KG1 (cell line): ENCODE measurements at regions not wholly inside any gene's neighbourhood (a gene's known extent, or its start where the extent isn't known, plus 50 kb on each side); places are given as distances from the start of the nearest gene placed in this dataset.
"Not testable (repeated sequence)": the region's sequence is repeated elsewhere in the genome, so short reads cannot be mapped to it uniquely, and the experiment has no call there.

Source experiments
- DNase-seq: peaks from one replicate; lab custom pipeline; 2025; lab: John Stamatoyannopoulos, UW

GRCh38 chr4:169894767-169895166 lies 131.4 kb downstream of the MFAP3L start:
- DNase-seq, result not testable (repeated sequence)

DNA sequence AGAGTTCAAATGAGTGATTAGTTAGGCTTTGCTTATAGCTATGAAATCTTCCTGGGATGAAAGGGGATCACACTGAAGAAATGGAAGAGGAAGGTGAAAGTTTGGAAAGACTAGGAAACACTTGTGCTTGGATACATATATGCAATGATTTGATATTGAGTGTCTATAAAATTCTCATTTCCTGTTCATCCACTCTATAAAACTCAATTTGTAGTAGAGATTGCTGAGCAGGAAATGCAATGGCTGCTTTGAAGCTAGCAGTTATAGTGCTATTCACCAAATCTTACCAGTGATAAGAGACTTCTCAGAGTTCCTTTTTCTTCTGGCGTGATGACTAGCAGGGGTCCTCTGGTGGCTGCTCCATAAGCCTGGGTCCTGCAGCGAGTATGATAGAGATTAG lies 128.1 kb upstream of the HPF1 start:
- DNase-seq, result no peak

DNA sequence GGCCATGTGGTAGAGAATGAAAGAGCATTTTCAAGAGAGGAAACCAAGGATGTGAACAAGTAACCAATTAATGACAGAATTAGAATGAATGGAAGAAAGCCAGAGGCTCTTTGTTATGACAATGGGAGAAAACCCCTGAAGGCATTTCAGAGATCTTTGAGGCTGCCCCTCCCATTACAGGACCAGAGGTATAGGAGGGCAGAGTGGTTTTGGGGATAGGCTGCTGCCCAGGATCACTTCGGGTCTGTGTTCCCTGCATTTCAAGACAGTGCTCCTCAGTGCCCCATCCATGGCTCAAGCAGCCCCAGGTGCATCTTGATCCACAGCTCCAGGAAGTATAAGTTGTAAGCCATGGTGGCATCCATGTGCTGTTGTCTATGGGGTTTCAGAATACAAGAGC lies 124.0 kb upstream of the HPF1 start:
- no peak for DNase-seq

- no peak for DNase-seq
Observed at GRCh38 chr4:169870507-169870906, 112.8 kb upstream of the HPF1 start.

DNA sequence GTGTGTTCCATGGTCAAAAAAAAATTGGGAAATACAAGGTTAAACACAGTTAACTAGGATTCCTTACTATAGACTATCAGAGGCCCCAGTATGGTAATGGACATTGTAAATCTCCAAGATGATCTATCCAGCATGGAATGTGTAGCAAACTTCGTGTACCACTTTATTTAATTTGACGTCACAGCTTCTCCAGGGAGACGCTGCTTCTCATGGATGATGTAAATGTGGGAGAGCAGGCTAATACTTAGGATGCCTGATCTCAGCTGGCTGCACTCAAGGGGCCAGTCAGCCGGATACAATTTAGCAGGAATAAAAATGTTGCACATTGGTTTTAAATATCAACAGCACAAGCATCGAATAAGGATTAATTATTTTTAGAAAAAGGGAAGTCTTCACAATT lies 111.7 kb upstream of the HPF1 start:
- no peak for DNase-seq

GRCh38 chr4:169861593-169861992 lies 103.8 kb upstream of the HPF1 start:
- no peak for DNase-seq

DNA sequence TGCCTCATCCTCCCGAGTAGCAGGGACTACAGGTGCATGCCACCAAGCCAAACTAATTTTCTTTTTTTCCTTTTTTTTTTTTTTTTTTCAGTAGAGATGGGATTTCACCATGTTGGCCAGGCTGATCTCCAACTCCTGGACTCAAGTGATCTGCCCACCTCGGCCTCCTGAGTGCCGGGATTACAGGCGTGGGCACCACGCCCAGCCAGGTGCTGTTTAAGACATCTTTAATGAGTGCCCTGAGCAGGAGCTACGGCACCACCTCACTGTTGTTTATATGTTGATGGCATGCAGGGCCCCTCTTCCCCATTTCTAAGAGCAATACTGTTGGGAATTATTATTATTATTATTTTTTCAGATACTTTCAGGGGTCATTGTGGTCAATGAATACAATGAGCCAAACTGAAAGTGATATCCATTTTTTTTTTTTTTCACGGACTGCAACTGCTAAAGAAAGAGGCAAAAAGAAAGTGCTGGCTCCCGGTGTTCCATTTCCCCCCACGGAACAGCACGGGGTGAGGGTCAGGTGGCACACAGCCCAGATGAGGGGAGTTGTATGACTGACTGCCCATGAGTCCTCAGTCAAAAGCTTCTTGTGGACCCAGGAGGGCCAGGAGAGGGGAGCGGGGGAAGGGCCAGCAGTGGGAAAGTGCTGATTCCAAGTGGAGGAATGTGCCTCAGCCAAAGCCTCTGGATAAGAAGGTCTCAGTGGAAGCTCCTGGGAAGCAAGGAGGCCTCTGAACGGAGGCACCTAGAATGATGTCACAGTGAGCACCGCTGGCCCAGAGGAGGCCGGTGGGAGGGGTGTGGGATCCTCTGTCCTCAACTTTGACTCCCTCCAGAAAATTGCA lies 101.8 kb upstream of the HPF1 start:
- DNase-seq, result no peak

DNA sequence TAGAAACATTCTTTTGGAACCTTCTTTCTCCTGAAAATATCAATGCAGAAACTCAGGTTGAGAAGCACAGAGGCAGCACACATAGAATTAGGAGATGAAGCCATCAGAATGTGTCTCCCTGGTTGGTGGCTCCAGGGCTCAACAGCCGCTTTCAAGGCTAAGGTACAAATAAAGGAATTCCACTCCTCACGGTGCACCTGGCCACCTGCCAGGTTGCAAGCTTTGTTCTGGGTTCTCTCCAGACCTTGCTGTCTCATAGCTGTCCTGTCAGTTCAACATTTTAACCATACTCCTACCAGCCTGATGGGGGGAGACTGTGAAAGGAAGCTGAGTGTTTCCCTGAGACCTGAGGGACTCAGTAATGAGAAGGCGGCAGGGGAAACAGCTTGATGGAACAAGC lies 96.3 kb upstream of the HPF1 start:
- no peak for DNase-seq

- no peak for DNase-seq
Observed at GRCh38 chr4:169852481-169852880, 94.7 kb upstream of the HPF1 start.

DNA sequence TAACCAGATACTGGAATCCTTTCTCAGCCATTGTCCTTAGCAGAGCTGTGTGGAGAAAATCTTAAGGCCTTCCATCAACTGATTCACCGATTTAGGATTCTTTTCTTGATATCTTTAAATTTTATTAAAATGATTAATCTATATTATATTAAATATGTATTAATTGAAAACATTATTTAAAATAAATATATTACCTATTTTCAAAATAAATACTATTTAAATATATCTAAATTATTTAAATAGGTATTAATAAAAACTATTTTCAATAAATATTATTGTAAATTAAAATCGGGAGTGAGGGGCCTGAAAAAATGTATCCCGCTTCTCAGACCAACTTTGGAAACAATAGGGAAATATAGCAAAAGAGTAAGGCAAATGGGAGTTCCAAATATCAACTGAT lies 94.0 kb upstream of the HPF1 start:
- DNase-seq, result no peak

DNA sequence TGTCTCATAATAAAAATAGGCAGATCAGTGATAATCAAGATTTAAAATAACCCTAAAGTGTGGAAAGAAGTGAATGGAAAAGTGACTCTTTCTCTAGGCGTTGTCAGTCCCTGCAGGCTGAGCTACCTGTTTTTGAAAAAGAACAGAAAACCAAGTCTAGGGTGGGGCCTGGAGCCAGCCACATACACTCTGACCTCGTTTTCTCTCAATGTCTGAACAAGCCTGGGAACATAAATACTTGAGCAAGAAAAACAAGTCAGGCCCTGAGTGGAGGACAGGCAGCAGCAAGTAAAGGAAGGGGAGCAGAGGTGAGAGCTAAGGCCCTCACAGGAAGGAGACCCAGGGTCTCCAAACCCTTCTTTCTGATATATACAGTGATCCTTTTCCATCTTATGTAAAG lies 91.7 kb upstream of the HPF1 start:
- DNase-seq, result no peak

DNA sequence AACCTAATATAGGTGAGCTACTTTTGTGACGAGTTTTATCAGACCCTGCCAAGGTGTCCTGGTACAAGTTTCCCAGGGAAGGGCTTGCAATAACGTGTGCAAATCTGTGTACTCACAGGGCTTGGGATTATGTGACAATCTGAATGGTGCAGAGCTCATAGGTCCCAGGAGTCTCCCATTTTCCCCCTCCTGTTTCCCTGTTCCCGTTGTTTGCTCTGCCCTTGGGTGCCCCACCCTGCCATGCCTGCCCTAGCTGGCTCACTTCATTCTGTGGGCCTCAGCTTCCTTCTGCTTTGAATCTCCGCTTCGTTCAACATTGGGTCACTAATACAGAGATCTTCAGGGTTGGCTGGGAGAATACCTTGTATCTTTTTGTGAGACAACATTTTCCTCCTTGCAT lies 90.3 kb upstream of the HPF1 start:
- no peak for DNase-seq

DNA sequence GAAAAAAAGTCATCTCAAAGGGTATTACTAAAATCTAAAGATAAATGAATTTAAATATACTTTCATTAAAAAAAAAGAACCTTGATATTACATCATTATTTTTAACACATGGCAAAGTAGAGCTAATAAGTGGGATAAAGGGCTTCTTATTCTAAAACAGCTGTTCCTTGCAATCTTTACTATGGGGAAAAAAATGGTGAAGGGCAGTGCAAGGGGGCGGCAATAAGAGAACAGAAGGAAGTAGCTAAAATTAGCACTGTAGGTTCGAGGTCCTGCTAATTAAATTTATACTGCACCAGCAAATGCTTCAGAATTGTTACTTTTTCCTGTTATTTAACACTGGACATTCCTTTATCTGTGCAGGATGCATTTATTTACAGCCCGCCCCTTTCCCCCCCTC lies 89.4 kb upstream of the HPF1 start:
- DNase-seq, result no peak

DNA sequence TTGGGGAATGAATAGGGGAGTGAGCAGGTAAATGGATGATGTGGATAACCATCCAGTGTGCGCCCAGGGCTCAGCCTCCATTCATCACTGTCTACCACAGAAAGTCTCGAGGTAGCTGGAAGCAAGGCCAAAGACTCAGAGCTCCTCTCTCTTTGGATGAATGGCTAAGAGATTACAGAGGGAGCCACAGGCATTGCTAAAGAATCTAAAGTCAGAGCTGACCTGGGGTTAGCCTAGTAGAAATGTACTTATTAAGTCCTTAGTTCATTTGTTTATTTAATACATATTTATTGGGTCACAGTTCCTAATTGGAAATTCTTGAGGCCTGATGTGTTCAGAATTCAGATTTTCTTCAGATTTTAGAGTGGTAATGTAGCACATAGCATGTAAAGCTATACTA lies 88.7 kb upstream of the HPF1 start:
- no peak for DNase-seq

- no peak for DNase-seq
Observed at GRCh38 chr4:169841776-169842175, 84.0 kb upstream of the HPF1 start.

DNA sequence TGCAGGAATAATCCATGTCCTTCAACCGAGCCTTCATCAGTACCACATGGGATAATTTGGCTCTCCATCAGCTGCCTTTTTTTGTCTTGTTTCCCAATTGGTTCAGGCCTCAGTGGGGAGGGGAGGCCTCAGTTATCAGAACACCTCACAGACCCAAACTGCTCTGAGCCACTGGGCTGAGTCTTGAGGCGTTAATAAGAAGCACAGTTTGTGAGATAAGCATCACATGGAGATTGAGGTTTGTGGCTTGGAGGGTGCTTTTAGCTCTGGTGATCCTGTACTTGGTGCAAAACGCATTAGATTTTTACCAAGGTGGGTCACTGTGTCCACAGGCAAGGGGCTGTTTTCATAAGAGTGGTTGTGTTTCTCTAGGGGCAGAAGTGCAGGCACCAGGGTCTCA lies 82.8 kb upstream of the HPF1 start:
- DNase-seq, result no peak

DNA sequence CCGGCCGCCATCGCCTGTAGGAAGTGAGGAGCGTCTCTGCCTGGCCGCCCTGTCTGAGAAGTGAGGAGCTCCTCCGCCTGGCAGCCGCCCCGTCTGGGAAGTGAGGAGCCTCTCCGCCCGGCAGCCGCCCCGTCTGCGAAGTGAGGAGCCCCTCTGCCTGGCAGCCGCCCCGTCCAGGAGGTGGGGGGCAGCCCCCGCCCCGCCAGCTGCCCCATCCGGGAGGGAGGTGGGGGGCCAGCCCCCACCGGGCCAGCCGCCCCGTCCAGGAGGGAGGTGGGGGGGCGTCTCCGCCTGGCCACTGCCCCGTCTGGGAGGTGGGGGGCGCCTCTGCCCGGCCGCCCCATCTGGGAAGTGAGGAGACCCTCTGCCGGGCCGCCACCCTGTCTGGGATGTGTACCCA lies 70.6 kb upstream of the HPF1 start:
- DNase-seq, result not testable (repeated sequence)

- DNase-seq, result no peak
Observed at GRCh38 chr4:169826634-169827187, 69.0 kb upstream of the HPF1 start.

DNA sequence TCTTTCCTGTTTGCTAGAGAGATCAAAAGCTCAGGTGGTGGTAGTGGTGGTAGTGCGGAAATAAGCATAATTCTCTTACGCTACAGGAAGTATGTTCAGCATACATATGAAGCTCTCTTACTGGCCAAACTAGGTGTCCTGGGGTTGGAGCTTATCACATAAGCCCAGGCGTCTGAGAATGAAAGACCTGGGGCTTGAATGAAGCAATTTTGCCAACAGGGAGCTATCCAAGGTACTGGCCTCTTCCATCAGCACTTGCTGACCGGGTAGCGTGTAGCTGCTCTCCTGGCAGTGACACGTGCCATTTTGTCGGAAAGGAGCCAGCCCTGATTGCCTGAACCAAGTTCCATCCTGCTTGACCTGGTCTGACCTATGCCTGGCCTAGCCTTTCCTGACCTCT lies 65.9 kb upstream of the HPF1 start:
- DNase-seq, result peak; percentile 1

DNA sequence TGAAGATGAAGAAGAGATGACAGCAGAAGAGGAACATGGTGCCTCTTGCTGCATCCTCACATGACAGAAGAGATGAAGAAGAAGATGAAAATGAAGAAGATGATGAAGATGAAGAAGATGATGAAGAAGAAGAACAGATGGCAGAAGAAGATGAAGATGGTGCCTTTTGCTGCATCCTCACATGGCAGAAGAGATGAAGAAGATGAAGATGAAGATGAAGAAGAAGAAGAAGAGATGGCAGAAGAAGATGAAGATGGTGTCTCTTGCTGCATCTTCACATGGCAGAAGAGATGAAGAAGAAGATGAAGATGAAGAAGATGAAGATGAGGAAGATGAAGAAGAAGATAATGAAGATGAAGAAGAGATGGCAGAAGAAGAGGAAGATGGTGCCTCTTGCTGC lies 63.7 kb upstream of the HPF1 start:
- DNase-seq, result no peak

DNA sequence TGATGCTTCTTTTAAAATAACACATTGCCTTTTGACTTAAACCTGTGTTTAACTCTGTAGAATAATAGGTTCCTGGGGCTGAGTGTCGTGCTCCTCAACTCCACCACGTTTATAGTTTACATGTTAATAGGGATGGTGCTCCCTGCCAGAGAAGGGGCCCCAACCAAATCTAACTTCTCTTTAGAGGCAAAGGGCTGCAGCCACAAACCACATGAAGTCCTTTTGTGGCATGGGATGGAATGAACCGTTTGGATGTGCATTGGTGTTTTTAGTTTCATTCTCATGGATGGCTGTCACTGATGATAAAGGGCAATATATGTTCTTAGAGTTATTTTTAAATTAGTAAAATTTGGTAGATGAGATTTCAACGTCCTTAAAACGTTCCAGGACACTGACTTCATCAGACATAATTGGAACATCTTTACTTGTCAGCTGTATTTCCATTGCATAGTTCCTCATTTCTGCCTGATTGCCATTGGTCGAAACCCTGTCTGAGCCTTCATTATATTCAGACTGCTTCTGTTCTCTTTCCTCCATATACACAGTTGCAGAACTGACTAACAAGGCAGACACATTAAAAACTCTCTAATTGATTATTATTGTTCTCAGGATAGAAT lies 60.4 kb upstream of the HPF1 start:
- no peak for DNase-seq

DNA sequence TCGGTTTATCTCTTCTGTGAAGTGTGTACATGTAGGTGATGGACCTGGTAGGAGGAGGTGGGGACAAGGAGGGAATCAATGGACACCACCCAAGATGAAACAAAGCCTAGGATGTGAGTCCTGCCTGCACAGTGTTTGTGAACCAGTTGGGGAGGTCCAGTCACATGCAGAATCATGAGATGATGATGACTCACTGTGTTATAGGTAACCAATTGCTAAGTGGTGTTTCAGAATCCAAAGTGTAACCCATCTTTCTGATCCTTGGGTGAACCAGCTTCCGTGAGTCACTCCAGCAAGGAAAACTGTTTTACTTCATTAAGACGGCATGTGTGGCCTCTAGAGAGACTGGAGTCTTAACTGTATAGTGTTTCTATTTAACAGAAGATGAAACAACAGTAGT lies 57.9 kb upstream of the HPF1 start:
- DNase-seq, result no peak

- no peak for DNase-seq
Observed at GRCh38 chr4:169811476-169811875, 53.7 kb upstream of the HPF1 start.
